GM19324 (cell line): ENCODE measurements at regions not wholly inside any gene's neighbourhood (a gene's known extent, or its start where the extent isn't known, plus 50 kb on each side); places are given as distances from the start of the nearest gene placed in this dataset.

ENCODE experiments used
- ATAC-seq: cut with Tn5 transposase; IDR thresholded peaks from one replicate; pipeline ENCODE4 v1.9.1; 2021; ENCODE audit warnings: mild to moderate bottlenecking, moderate library complexity; ENCODE audit not compliant: unreplicated experiment, low FRiP score

- ATAC-seq, result no peak
Measured at GRCh38 chr7:46247664-46248063, 326.6 kb upstream of the IGFBP3 start.

GRCh38 chr7:46245586-46246111 lies 324.6 kb upstream of the IGFBP3 start:
- ATAC-seq, result no peak

GRCh38 chr7:46244757-46245156 lies 323.7 kb upstream of the IGFBP3 start:
- ATAC-seq, result no peak

GRCh38 chr7:46243406-46243805 lies 322.3 kb upstream of the IGFBP3 start:
- ATAC-seq, result no peak

GRCh38 chr7:46239846-46240245 lies 318.8 kb upstream of the IGFBP3 start:
- no peak for ATAC-seq

GRCh38 chr7:46237466-46237865 lies 316.4 kb upstream of the IGFBP3 start:
- no peak for ATAC-seq

GRCh38 chr7:46233585-46234329 lies 312.7 kb upstream of the IGFBP3 start:
- ATAC-seq, result no peak

- no peak for ATAC-seq
Measured at GRCh38 chr7:46230990-46231305, 309.9 kb upstream of the IGFBP3 start.

- ATAC-seq, result no peak
Measured at GRCh38 chr7:46230298-46230989, 309.4 kb upstream of the IGFBP3 start.

GRCh38 chr7:46229409-46229808 lies 308.3 kb upstream of the IGFBP3 start:
- no peak for ATAC-seq

GRCh38 chr7:46226860-46227259 lies 305.8 kb upstream of the IGFBP3 start:
- no peak for ATAC-seq

- no peak for ATAC-seq
Measured at GRCh38 chr7:46224363-46224762, 303.3 kb upstream of the IGFBP3 start.

GRCh38 chr7:46220066-46220630 lies 299.1 kb upstream of the IGFBP3 start:
- no peak for ATAC-seq

GRCh38 chr7:46218461-46219200 lies 297.6 kb upstream of the IGFBP3 start:
- no peak for ATAC-seq

- ATAC-seq, result no peak
Measured at GRCh38 chr7:46215987-46216567, 295.0 kb upstream of the IGFBP3 start.

- no peak for ATAC-seq
Measured at GRCh38 chr7:46214526-46214925, 293.5 kb upstream of the IGFBP3 start.

- ATAC-seq, result no peak
Measured at GRCh38 chr7:46213154-46213537, 292.1 kb upstream of the IGFBP3 start.

- ATAC-seq, result no peak
Measured at GRCh38 chr7:46212425-46213153, 291.5 kb upstream of the IGFBP3 start.

- ATAC-seq, result no peak
Measured at GRCh38 chr7:46210467-46210866, 289.4 kb upstream of the IGFBP3 start.
